Endodermal cell (in vitro differentiated cells): ENCODE measurements at regions not wholly inside any gene's neighbourhood (a gene's known extent, or its start where the extent isn't known, plus 50 kb on each side); places are given as distances from the start of the nearest gene placed in this dataset.

Experiments
- DNase-seq: peaks from one replicate; pipeline ENCODE4 v3.0.0-alpha.2; 2017
- H3K27ac ChIP-seq: 2 replicates; pipeline ENCODE4 v1.5.1; 2013; ENCODE audit warnings: mild to moderate bottlenecking, low read depth, low read length, moderate library complexity
- H3K27me3 ChIP-seq: 2 replicates; pipeline ENCODE4 v1.6.1; 2013; ENCODE audit warnings: mild to moderate bottlenecking, low read length, moderate library complexity; ENCODE audit not compliant: insufficient read depth, control insufficient read depth, poor library complexity, severe bottlenecking
- H3K36me3 ChIP-seq: 2 replicates; pipeline ENCODE4 v1.7.0; 2013; ENCODE audit warnings: mild to moderate bottlenecking, low read length, moderate library complexity; ENCODE audit not compliant: control insufficient read depth, insufficient read depth
- H3K4me1 ChIP-seq: one replicate; pipeline ENCODE4 v1.7.0; 2013; ENCODE audit warnings: low read length; ENCODE audit not compliant: control insufficient read depth, insufficient read depth
- H3K4me3 ChIP-seq: 2 replicates; pipeline ENCODE4 v1.5.1; 2013; ENCODE audit warnings: mild to moderate bottlenecking, low read length, moderate library complexity
- H3K9ac ChIP-seq: 2 replicates; pipeline ENCODE4 v1.6.1; 2013; ENCODE audit warnings: mild to moderate bottlenecking, low read length, moderate library complexity; ENCODE audit not compliant: poor library complexity, severe bottlenecking; ENCODE audit errors: extremely low read depth
- H3K9me3 ChIP-seq: 2 replicates; pipeline ENCODE4 v1.6.1; 2013; ENCODE audit warnings: mild to moderate bottlenecking, low read length, moderate library complexity; ENCODE audit not compliant: control insufficient read depth
- H3K27ac Mint-ChIP-seq: 2 replicates; pipeline ENCODE4 v1.8.0; 2020; ENCODE audit warnings: mixed read lengths
- H3K27me3 Mint-ChIP-seq: 2 replicates; pipeline ENCODE4 v1.8.0; 2021; ENCODE audit warnings: mild to moderate bottlenecking, mixed read lengths; ENCODE audit not compliant: insufficient read depth
- H3K36me3 Mint-ChIP-seq: 2 replicates; pipeline ENCODE4 v1.8.0; 2020; ENCODE audit warnings: low read depth, mixed read lengths
- H3K4me1 Mint-ChIP-seq: 2 replicates; pipeline ENCODE4 v1.8.0; 2020; ENCODE audit warnings: mixed read lengths
- H3K4me3 Mint-ChIP-seq: 2 replicates; pipeline ENCODE4 v1.8.0; 2020; ENCODE audit warnings: mild to moderate bottlenecking, moderate library complexity, mixed read lengths
- H3K9me3 Mint-ChIP-seq: 2 replicates; pipeline ENCODE4 v1.8.0; 2020; ENCODE audit warnings: mild to moderate bottlenecking, mixed read lengths
- WGBS, 2 experiments: methylation state at CpG; one replicate each; pipeline versions ENCODE4 v1.1.5 to v1.1.7; 2013; ENCODE audit warnings: missing lambda C conversion rate in 2 of 2, mixed read lengths in 1 of 2; ENCODE audit not compliant: insufficient coverage in 1 of 2, insufficient read length in 1 of 2; 5-methylcytosine and 5-hydroxymethylcytosine counted together
- TF ChIP-seq, protein P1 (sequence below): fragments of 200-600 bp; sonication (generic); conservative IDR thresholded peaks from 2 replicates; pipeline ENCODE4 v1.5.0; 2021; ENCODE audit warnings: antibody characterized with exemption, mild to moderate bottlenecking

DNA sequence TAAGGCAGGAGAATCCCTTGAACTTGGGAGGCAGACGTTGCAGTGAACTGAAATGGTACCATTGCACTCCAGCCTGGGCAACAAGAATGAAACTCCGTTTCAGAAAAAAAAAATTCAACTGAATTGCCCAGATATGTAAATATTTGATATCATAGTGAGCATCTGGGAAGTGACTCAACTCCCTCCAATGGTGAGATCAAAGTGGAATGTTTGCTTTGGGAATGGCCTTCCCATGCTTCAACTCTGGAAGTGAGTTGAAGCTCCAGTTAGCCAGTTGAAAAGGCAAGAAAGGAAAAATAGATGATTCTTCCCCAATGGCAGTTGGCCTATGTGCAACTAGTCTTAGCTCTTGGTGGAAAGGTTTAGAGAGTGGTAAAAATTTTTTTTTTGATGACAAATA lies 131.6 kb upstream of the CMC1 start:
- Histone ChIP-seq H3K27ac (no peak overlapping the region), H3K4me1 (no peaks in the 10 kb centered on the region), H3K4me3 (no peak overlapping the region), H3K27me3 (no peaks in the 10 kb centered on the region), H3K36me3 (no peaks in the 10 kb centered on the region), H3K9me3 (no peaks in the 10 kb centered on the region), H3K9ac (no peak overlapping the region)
- Mint-ChIP-seq H3K36me3 (no peaks in the 10 kb centered on the region), H3K4me3 (no peak overlapping the region), H3K4me1 (no peaks in the 10 kb centered on the region), H3K27ac (no peak overlapping the region), H3K27me3 (no peaks in the 10 kb centered on the region), H3K9me3 (peaks cover under 1% of the 10 kb centered on the region)
- TF ChIP-seq, protein P1, sequence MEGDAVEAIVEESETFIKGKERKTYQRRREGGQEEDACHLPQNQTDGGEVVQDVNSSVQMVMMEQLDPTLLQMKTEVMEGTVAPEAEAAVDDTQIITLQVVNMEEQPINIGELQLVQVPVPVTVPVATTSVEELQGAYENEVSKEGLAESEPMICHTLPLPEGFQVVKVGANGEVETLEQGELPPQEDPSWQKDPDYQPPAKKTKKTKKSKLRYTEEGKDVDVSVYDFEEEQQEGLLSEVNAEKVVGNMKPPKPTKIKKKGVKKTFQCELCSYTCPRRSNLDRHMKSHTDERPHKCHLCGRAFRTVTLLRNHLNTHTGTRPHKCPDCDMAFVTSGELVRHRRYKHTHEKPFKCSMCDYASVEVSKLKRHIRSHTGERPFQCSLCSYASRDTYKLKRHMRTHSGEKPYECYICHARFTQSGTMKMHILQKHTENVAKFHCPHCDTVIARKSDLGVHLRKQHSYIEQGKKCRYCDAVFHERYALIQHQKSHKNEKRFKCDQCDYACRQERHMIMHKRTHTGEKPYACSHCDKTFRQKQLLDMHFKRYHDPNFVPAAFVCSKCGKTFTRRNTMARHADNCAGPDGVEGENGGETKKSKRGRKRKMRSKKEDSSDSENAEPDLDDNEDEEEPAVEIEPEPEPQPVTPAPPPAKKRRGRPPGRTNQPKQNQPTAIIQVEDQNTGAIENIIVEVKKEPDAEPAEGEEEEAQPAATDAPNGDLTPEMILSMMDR: no peak
- DNase-seq: no peak
- 87 to 100% methylated on average over 2 of the region's 2 CpGs for WGBS, 2 experiments

DNA sequence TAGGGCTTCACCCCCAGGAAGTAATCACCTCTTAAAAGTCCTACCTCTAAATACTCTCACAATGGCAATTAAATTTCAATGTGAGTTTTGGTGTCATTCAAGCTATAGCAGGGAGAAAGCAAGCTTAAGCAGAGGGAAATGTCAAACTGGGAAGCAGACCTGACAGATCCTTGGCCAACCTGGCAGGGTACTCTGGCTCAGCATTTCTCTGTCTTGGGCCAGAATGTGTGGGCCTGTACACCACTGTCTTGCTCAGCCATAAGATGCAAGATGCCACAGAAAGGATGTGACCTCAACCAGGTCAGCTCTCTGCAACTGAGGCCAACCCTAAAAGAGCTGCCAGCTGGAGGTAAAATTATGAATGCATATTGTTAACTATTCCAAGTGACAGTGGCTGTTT lies 130.6 kb upstream of the CMC1 start:
- H3K27me3 ChIP-seq: no peaks in the 10 kb centered on the region

DNA sequence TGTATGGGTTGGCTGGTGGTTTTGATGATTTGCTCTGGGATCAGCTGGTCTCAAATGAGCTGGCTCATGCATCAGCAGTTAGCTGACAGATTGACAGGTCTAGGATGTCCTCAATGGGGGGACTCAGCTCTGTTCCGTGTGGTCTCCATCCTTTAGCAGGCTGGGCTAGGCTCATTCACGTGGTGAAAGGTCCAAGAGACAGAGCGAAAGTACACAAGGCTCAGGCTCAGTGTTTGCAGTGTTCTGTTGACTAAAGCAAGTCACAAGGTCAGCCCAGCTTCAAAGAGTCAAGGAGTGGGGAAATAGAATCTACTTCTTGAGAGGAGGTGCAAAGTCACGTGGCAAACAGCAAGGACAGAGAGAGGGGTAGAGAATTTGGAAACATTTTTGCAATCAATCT lies 126.5 kb upstream of the CMC1 start:
- no peaks in the 10 kb centered on the region for H3K36me3 Mint-ChIP-seq

More for the DNA sequence above, 130.6 kb upstream of the CMC1 start:
- no peak overlapping the region for H3K9ac ChIP-seq
- no peaks in the 10 kb centered on the region for H3K36me3 ChIP-seq
- Mint-ChIP-seq H3K36me3 (no peaks in the 10 kb centered on the region), H3K9me3 (peaks cover 10% of the 10 kb centered on the region), H3K27me3 (no peaks in the 10 kb centered on the region), H3K4me1 (no peaks in the 10 kb centered on the region), H3K4me3 (no peak overlapping the region), H3K27ac (no peak overlapping the region)
- no peak overlapping the region for H3K27ac ChIP-seq
- H3K4me1 ChIP-seq: no peaks in the 10 kb centered on the region
- DNase-seq: no peak
- H3K9me3 ChIP-seq: no peaks in the 10 kb centered on the region
- TF ChIP-seq, protein P1: no peak
- H3K4me3 ChIP-seq: no peak overlapping the region

More for the DNA sequence above, 126.5 kb upstream of the CMC1 start:
- Histone ChIP-seq H3K9me3 (no peaks in the 10 kb centered on the region), H3K4me1 (no peaks in the 10 kb centered on the region), H3K27ac (no peak overlapping the region), H3K9ac (no peak overlapping the region), H3K27me3 (no peaks in the 10 kb centered on the region), H3K36me3 (no peaks in the 10 kb centered on the region), H3K4me3 (no peak overlapping the region)
- H3K4me1 Mint-ChIP-seq: peaks cover 2% of the 10 kb centered on the region
- 95 to 100% methylated on average over 2 to 4 of the region's 4 CpGs for WGBS, 2 experiments
- DNase-seq: no peak
- no peaks in the 10 kb centered on the region for H3K27me3 Mint-ChIP-seq
- TF ChIP-seq, protein P1: no peak
- peaks cover 10% of the 10 kb centered on the region for H3K9me3 Mint-ChIP-seq
- H3K27ac Mint-ChIP-seq: no peak overlapping the region
- no peak overlapping the region for H3K4me3 Mint-ChIP-seq
